Endothelial cell of umbilical vein (primary cell): ENCODE measurements at regions not wholly inside any gene's neighbourhood (a gene's known extent, or its start where the extent isn't known, plus 50 kb on each side); places are given as distances from the start of the nearest gene placed in this dataset.

Source experiments
- BruUV-seq: library from RNA; stranded (reverse); fragments of 400-500 nt; replicated peaks from 2 replicates; lab custom pipeline; 2021; lab: Mats Ljungman, UMichigan
- CTCF ChIA-PET: fragments of 300-600, 350-600 bp; sonication (Branson Sonifier 250); formaldehyde crosslinking; loops from one replicate; lab custom pipeline; 2021; ENCODE audit warnings: antibody characterized with exemption, inconsistent platforms; lab: Charles Lee
- POLR2A ChIA-PET: fragments of 300-600, 350-600 bp; sonication (Branson Sonifier 250); formaldehyde crosslinking; loops from one replicate; lab custom pipeline; 2021; ENCODE audit warnings: antibody characterized with exemption, inconsistent platforms; lab: Charles Lee
- DNase-seq: peaks from one replicate; pipeline ENCODE4 v3.0.0-alpha.2; 2011; ENCODE audit warnings: low read depth, low spot score
- FAIRE-seq: peaks from 2 replicates; lab custom pipeline; 2011; peaks lifted over from hg19 to GRCh38; lab: Jason Lieb, UNC
- H2AFZ ChIP-seq: 2 replicates; pipeline ENCODE4 v1.6.0; 2012; ENCODE audit warnings: low read depth, low read length, control low read depth, inconsistent platforms
- H3K27ac ChIP-seq: 2 replicates; pipeline ENCODE4 v1.5.1; 2011; ENCODE audit warnings: low read depth, mild to moderate bottlenecking, control low read depth, low read length, moderate library complexity; ENCODE audit not compliant: insufficient read depth
- H3K27me3 ChIP-seq, 2 experiments: 2 replicates each; pipeline versions ENCODE4 v1.6.0 to v1.6.1; 2011; ENCODE audit warnings: low read length in 2 of 2, mixed read lengths in 1 of 2; ENCODE audit not compliant: control insufficient read depth in 2 of 2, insufficient read depth in 2 of 2
- H3K36me3 ChIP-seq, 2 experiments: 2 replicates in 1 of 2; 3 replicates in 1 of 2; pipeline ENCODE4 v1.5.1; 2011; ENCODE audit warnings: low read length in 2 of 2, mild to moderate bottlenecking in 1 of 2, moderate library complexity in 1 of 2; ENCODE audit not compliant: control insufficient read depth in 2 of 2, insufficient read depth in 2 of 2; ENCODE audit errors: extremely low read depth in 1 of 2
- H3K4me1 ChIP-seq: 3 replicates; pipeline ENCODE4 v1.5.1; 2011; ENCODE audit warnings: mild to moderate bottlenecking, low read length; ENCODE audit not compliant: control insufficient read depth, insufficient read depth; ENCODE audit errors: extremely low read depth
- H3K4me2 ChIP-seq: 2 replicates; pipeline ENCODE4 v1.6.1; 2011; ENCODE audit warnings: low read length, control low read depth, mixed read lengths; ENCODE audit not compliant: insufficient read depth
- H3K4me3 ChIP-seq, 3 experiments: fragments of 200-600 bp in 1 of 3; sonication (generic), shearing (Covaris generic) in 1 of 3; replicated peaks in 1 of 3; 2 replicates each; pipeline ENCODE4 v1.5.1; 2011 to 2016; ENCODE audit warnings: control low read depth in 3 of 3, low read length in 3 of 3, mild to moderate bottlenecking in 2 of 3, inconsistent platforms in 1 of 3, low read depth in 1 of 3, moderate library complexity in 1 of 3; ENCODE audit not compliant: insufficient read depth in 1 of 3
- H3K79me2 ChIP-seq: 2 replicates; pipeline ENCODE4 v1.6.0; 2012; ENCODE audit warnings: low read length, inconsistent platforms; ENCODE audit not compliant: control insufficient read depth, insufficient read depth
- H3K9ac ChIP-seq: replicated peaks from 2 replicates; pipeline ENCODE3; 2011; ENCODE audit warnings: low read length, control low read depth; ENCODE audit not compliant: insufficient read depth; ENCODE audit errors: extremely low read depth
- H3K9me1 ChIP-seq: replicated peaks from 3 replicates; pipeline ENCODE4 v1.6.0; 2011; ENCODE audit warnings: mild to moderate bottlenecking, low read length; ENCODE audit not compliant: control insufficient read depth, insufficient read depth; ENCODE audit errors: extremely low read depth
- H3K9me3 ChIP-seq: replicated peaks from 2 replicates; pipeline ENCODE4 v1.5.1; 2012; ENCODE audit warnings: low read length, inconsistent platforms; ENCODE audit not compliant: control insufficient read depth, insufficient read depth
- H4K20me1 ChIP-seq: replicated peaks from 2 replicates; pipeline ENCODE3; 2011; ENCODE audit warnings: mild to moderate bottlenecking, low read length; ENCODE audit not compliant: control insufficient read depth, insufficient read depth; ENCODE audit errors: extremely low read depth
- EZH2 ChIP-seq: IDR thresholded peaks from 2 replicates; pipeline ENCODE4 v1.6.1; 2012; ENCODE audit warnings: borderline replicate concordance, low read depth, mild to moderate bottlenecking, moderate library complexity, low read length, inconsistent platforms; ENCODE audit not compliant: severe bottlenecking
- FOS ChIP-seq: IDR thresholded peaks from 2 replicates; pipeline ENCODE4 v1.6.1; 2011; ENCODE audit warnings: mild to moderate bottlenecking, low read length, moderate library complexity, borderline replicate concordance; ENCODE audit not compliant: insufficient read depth
- GATA2 ChIP-seq: IDR thresholded peaks from 2 replicates; pipeline ENCODE4 v1.7.0; 2011; ENCODE audit warnings: low read depth, mild to moderate bottlenecking, moderate library complexity, mixed read lengths, low read length; ENCODE audit not compliant: insufficient read length, insufficient read depth
- JUN ChIP-seq: IDR thresholded peaks from 2 replicates; pipeline ENCODE4 v1.6.1; 2011; ENCODE audit warnings: borderline replicate concordance, low read depth; ENCODE audit not compliant: insufficient read length, insufficient read depth
- MYC ChIP-seq: IDR thresholded peaks from one replicate; pipeline ENCODE4 v1.6.1; 2011; ENCODE audit warnings: mild to moderate bottlenecking, low read depth, low read length
- POLR2A ChIP-seq: IDR thresholded peaks from 2 replicates; pipeline ENCODE4 v1.6.1; 2012; ENCODE audit warnings: low read depth, mild to moderate bottlenecking, control low read depth, low read length
- POLR2AphosphoS5 ChIP-seq: IDR thresholded peaks from 2 replicates; pipeline ENCODE4 v1.6.1; 2012; ENCODE audit warnings: low read depth, mild to moderate bottlenecking, control low read depth, low read length, moderate library complexity; ENCODE audit not compliant: insufficient read depth
- dilution Hi-C: fragments of 300-500 bp; cut with MboI; formaldehyde crosslinking; loops from one replicate; pipeline ENCODE4 v1.15.0; 2019; ENCODE audit warnings: low sequenced_read_pairs; ENCODE audit not compliant: extremely low pct_ligation_motif_present
- intact Hi-C: fragments of 100-400 bp; cut with micrococcal nuclease; formaldehyde crosslinking; loops from one replicate; pipeline ENCODE4 v1.10.0; 2022
- TF ChIP-seq, protein P1 (sequence below), 2 donors: IDR thresholded peaks; 1 replicate in 1 of 2; 2 replicates in 1 of 2; pipeline ENCODE4 v1.5.1; 2011; ENCODE audit warnings: low read length in 2 of 2, mild to moderate bottlenecking in 2 of 2, moderate library complexity in 2 of 2, control low read depth in 1 of 2, inconsistent platforms in 1 of 2, low read depth in 1 of 2; ENCODE audit not compliant: insufficient read depth in 1 of 2; ENCODE audit errors: extremely low read depth in 1 of 2
- TF ChIP-seq, protein P2 (sequence below): IDR thresholded peaks from 2 replicates; pipeline ENCODE4 v1.6.1; 2011; ENCODE audit not compliant: insufficient read depth, insufficient read length

DNA sequence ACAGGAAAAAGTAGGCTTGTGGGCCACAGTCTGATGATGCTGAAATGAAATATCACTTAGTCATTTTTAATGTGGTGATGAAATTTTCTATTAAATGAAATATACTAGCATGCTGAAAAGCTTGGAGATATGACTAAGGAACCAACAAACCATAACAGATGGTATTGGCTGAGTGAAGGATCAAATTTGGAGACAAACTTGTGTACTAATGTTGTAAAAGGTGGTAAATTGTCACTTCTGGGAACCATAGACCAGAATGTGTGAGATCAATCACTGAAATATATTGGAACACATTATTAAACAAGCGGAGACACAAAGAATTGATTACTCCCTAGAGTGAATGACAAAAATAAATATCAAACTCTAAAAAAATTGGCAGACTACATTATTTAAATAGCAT, 232.4 kb downstream of the DOK5 start:
- Histone ChIP-seq H3K9ac (no peak overlapping the region), H3K27me3 (no peaks in the 10 kb centered on the region), H3K4me1 (no peaks in the 10 kb centered on the region), H3K9me1 (no peaks in the 10 kb centered on the region), H3K36me3 (no peaks in the 10 kb centered on the region), H2AFZ (no peak overlapping the region), H3K4me2 (no peak overlapping the region), H3K4me3 (no peak overlapping the region), H3K79me2 (no peaks in the 10 kb centered on the region), H3K9me3 (no peaks in the 10 kb centered on the region), H4K20me1 (no peaks in the 10 kb centered on the region), H3K27ac (no peak overlapping the region)
- no TSS peak for BruUV-seq
- ChIA-PET POLR2A (no interaction called here), CTCF (no interaction called here)
- no peak for FAIRE-seq
- dilution Hi-C loops (no loop called here), intact Hi-C loops (no loop called here)
- TF ChIP-seq MYC (no peak), EZH2 (no peak), FOS (no peak), POLR2A (no peak), POLR2AphosphoS5 (no peak), JUN (no peak), GATA2 (no peak)
- TF ChIP-seq, protein P1, sequence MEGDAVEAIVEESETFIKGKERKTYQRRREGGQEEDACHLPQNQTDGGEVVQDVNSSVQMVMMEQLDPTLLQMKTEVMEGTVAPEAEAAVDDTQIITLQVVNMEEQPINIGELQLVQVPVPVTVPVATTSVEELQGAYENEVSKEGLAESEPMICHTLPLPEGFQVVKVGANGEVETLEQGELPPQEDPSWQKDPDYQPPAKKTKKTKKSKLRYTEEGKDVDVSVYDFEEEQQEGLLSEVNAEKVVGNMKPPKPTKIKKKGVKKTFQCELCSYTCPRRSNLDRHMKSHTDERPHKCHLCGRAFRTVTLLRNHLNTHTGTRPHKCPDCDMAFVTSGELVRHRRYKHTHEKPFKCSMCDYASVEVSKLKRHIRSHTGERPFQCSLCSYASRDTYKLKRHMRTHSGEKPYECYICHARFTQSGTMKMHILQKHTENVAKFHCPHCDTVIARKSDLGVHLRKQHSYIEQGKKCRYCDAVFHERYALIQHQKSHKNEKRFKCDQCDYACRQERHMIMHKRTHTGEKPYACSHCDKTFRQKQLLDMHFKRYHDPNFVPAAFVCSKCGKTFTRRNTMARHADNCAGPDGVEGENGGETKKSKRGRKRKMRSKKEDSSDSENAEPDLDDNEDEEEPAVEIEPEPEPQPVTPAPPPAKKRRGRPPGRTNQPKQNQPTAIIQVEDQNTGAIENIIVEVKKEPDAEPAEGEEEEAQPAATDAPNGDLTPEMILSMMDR (IDR thresholded peaks at IDR 0.05; ENCODE audit: extremely low read depth in 1 of 2, insufficient read depth in 1 of 2, low read depth in 1 of 2, low read length in 2 of 2), result no peak
- TF ChIP-seq, protein P2, sequence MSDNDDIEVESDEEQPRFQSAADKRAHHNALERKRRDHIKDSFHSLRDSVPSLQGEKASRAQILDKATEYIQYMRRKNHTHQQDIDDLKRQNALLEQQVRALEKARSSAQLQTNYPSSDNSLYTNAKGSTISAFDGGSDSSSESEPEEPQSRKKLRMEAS, result no peak
- no peak for DNase-seq
